GM12865 (cell line): ENCODE measurements at regions not wholly inside any gene's neighbourhood (a gene's known extent, or its start where the extent isn't known, plus 50 kb on each side); places are given as distances from the start of the nearest gene placed in this dataset.

Experiments used
- DNase-seq: peaks from one replicate; pipeline ENCODE4 v3.0.0; 2010; ENCODE audit warnings: low read depth
- H3K4me3 ChIP-seq: 2 replicates; pipeline ENCODE4 v1.5.1; 2011; ENCODE audit warnings: mild to moderate bottlenecking, low read depth, low read length, control low read depth
- TF ChIP-seq, protein P1 (sequence below): IDR thresholded peaks from 2 replicates; pipeline ENCODE4 v1.5.1; 2011; ENCODE audit warnings: low read length, control low read depth, low read depth, inconsistent platforms; ENCODE audit not compliant: insufficient read depth; ENCODE audit errors: missing control alignments

GRCh38 chr15:26091184-26091583 lies 228.1 kb upstream of the ATP10A start:
- no peak for DNase-seq
- H3K4me3 ChIP-seq: no peak overlapping the region
- TF ChIP-seq, protein P1, sequence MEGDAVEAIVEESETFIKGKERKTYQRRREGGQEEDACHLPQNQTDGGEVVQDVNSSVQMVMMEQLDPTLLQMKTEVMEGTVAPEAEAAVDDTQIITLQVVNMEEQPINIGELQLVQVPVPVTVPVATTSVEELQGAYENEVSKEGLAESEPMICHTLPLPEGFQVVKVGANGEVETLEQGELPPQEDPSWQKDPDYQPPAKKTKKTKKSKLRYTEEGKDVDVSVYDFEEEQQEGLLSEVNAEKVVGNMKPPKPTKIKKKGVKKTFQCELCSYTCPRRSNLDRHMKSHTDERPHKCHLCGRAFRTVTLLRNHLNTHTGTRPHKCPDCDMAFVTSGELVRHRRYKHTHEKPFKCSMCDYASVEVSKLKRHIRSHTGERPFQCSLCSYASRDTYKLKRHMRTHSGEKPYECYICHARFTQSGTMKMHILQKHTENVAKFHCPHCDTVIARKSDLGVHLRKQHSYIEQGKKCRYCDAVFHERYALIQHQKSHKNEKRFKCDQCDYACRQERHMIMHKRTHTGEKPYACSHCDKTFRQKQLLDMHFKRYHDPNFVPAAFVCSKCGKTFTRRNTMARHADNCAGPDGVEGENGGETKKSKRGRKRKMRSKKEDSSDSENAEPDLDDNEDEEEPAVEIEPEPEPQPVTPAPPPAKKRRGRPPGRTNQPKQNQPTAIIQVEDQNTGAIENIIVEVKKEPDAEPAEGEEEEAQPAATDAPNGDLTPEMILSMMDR: no peak

GRCh38 chr15:26087881-26088280 lies 224.8 kb upstream of the ATP10A start:
- TF ChIP-seq, protein P1: no peak
- no peak overlapping the region for H3K4me3 ChIP-seq
- no peak for DNase-seq

DNA sequence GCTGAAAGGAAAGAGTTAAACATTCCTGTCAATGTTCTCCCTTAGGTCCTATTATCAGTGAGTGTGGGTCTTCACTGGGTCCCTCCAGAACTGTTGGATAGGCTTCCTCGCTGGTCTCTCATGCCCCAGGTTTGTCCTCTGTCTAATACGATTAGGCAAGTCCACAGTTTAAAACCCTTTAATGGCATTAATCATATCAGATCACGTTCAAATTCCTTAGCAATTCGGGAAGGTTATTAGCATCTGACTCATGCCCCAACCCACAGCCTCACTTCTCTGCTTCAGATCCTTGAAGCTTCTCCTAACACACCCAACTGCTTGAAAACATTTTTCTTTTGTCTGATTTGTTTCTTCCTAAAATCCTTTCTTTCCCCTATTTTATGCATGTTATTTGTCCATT lies 224.3 kb upstream of the ATP10A start:
- TF ChIP-seq, protein P1: no peak
- no peak overlapping the region for H3K4me3 ChIP-seq
- DNase-seq: no peak

DNA sequence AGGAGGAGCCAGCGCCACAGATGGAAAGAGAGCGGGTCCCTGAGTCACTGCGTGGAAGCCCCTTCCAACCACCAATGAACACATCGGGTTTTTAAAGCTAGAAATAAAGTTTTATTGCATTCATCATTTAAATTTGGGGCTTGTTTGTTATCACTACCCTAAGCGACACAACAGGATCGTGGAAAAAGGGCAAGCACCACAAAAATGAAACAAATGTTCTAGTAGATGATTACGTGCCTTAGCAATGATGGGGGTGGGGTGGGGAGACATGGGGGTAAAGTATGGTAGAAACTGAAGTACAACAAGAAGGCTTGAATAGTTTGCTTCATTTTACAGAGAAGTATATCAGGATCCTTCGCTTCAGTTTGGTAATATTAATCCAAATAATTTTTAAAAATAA lies 221.6 kb upstream of the ATP10A start:
- H3K4me3 ChIP-seq: no peak overlapping the region
- TF ChIP-seq, protein P1: no peak
- no peak for DNase-seq

- DNase-seq: no peak
- TF ChIP-seq, protein P1: no peak
- H3K4me3 ChIP-seq: no peak overlapping the region
Measured at GRCh38 chr15:26083896-26084295, 220.8 kb upstream of the ATP10A start.

GRCh38 chr15:26083457-26083856 lies 220.3 kb upstream of the ATP10A start:
- DNase-seq: no peak
- TF ChIP-seq, protein P1: no peak
- no peak overlapping the region for H3K4me3 ChIP-seq

GRCh38 chr15:26082221-26083109 lies 219.3 kb upstream of the ATP10A start:
- peak overlapping the region; percentile 73 for H3K4me3 ChIP-seq
- peak; percentile 95 for DNase-seq
- TF ChIP-seq, protein P1: no peak
